Stomach (tissue), 4 donors: ENCODE measurements at regions not wholly inside any gene's neighbourhood (a gene's known extent, or its start where the extent isn't known, plus 50 kb on each side); places are given as distances from the start of the nearest gene placed in this dataset.

Experiments
- POLR2A ChIP-seq, 4 donors: fragments of 450-650 bp; IDR thresholded peaks; one replicate each; pipeline ENCODE4 v1.6.1; 2016; ENCODE audit warnings: antibody characterized with exemption in 4 of 4, control low read depth in 2 of 4, mild to moderate bottlenecking in 1 of 4, moderate library complexity in 1 of 4
- TF ChIP-seq, protein P1 (sequence below), 7 experiments: fragments of 450-650 bp in 4 of 7; fragments of 200-600 bp in 3 of 7; sonication (generic) in 3 of 7; IDR thresholded peaks; one replicate each; pipeline ENCODE4 v1.5.1; 2016 to 2019; ENCODE audit warnings: antibody characterized with exemption in 7 of 7, control low read depth in 2 of 7, mild to moderate bottlenecking in 1 of 7

DNA sequence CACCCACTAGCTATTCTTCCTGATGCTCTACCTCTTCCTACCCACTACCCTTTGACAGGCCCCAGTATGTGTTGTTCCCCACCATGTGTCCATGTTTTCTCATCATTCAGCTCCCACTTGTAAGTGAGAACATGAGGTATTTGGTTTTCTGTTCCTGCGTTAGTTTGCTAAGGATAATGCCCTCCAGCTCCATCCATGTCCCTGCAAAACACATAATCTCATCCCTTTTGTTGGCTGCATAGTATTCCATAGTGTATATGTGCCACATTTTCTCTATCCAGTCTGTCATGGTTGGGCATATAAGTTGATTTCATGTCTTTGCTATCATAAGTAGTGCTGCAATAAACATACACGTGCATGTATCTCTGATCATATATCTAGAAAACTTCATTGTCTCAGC, 218.3 kb upstream of the STXBP5 start:
- no peak for TF ChIP-seq POLR2A (IDR thresholded peaks at IDR 0.05)
- TF ChIP-seq, protein P1, sequence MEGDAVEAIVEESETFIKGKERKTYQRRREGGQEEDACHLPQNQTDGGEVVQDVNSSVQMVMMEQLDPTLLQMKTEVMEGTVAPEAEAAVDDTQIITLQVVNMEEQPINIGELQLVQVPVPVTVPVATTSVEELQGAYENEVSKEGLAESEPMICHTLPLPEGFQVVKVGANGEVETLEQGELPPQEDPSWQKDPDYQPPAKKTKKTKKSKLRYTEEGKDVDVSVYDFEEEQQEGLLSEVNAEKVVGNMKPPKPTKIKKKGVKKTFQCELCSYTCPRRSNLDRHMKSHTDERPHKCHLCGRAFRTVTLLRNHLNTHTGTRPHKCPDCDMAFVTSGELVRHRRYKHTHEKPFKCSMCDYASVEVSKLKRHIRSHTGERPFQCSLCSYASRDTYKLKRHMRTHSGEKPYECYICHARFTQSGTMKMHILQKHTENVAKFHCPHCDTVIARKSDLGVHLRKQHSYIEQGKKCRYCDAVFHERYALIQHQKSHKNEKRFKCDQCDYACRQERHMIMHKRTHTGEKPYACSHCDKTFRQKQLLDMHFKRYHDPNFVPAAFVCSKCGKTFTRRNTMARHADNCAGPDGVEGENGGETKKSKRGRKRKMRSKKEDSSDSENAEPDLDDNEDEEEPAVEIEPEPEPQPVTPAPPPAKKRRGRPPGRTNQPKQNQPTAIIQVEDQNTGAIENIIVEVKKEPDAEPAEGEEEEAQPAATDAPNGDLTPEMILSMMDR (IDR thresholded peaks at IDR 0.05), result no peak
